SK-N-SH treated with all-trans-retinoic acid at 6 μM for 48 hours (cell line): ENCODE measurements at regions not wholly inside any gene's neighbourhood (a gene's known extent, or its start where the extent isn't known, plus 50 kb on each side); places are given as distances from the start of the nearest gene placed in this dataset.

Experiments
- ATAC-seq: fragments of 200-7000 bp; cut with Tn5 transposase; 3 replicates; pipeline ENCODE4 v1.9.1; 2020; ENCODE audit warnings: mild to moderate bottlenecking, moderate library complexity
- ARNTL ChIP-seq: fragments of 450-650 bp; formaldehyde crosslinking; IDR thresholded peaks from 2 replicates; pipeline ENCODE4 v1.5.0; 2020; ENCODE audit warnings: low read depth, mild to moderate bottlenecking, moderate library complexity, borderline replicate concordance
- BACH2 ChIP-seq: fragments of 250-450 bp; sonication (Bioruptor Pico); IDR thresholded peaks from 2 replicates; pipeline ENCODE4 v1.9.0; 2021; ENCODE audit warnings: mild to moderate bottlenecking, borderline replicate concordance
- CREB5 ChIP-seq: fragments of 250-450 bp; sonication (Bioruptor Pico); IDR thresholded peaks from 2 replicates; pipeline ENCODE4 v1.5.1; 2020; ENCODE audit warnings: low read depth, mild to moderate bottlenecking, moderate library complexity
- CSRNP3 ChIP-seq: fragments of 250-450 bp; sonication (Bioruptor Pico); IDR thresholded peaks from 2 replicates; pipeline ENCODE4 v1.5.1; 2021; ENCODE audit warnings: mild to moderate bottlenecking, moderate library complexity
- GLIS3 ChIP-seq: fragments of 250-450 bp; sonication (Bioruptor Pico); IDR thresholded peaks from 2 replicates; pipeline ENCODE4 v1.5.0; 2020; ENCODE audit warnings: mild to moderate bottlenecking, moderate library complexity
- ISL1 ChIP-seq: fragments of 250-450 bp; sonication (Bioruptor Pico); IDR thresholded peaks from 2 replicates; pipeline ENCODE4 v2.1.2; 2022; ENCODE audit warnings: mild to moderate bottlenecking, moderate library complexity
- OSR1 ChIP-seq: fragments of 250-450 bp; sonication (Bioruptor Pico); IDR thresholded peaks from 2 replicates; pipeline ENCODE4 v1.8.0; 2022; ENCODE audit warnings: moderate library complexity, mild to moderate bottlenecking, inconsistent platforms
- POU6F1 ChIP-seq: fragments of 250-450 bp; sonication (Bioruptor Pico); IDR thresholded peaks from 2 replicates; pipeline ENCODE4 v1.8.0; 2021; ENCODE audit warnings: low read depth, mild to moderate bottlenecking, moderate library complexity, borderline replicate concordance
- PPARA ChIP-seq: fragments of 250-450 bp; sonication (Bioruptor Pico); IDR thresholded peaks from 2 replicates; pipeline ENCODE4 v1.5.0; 2020; ENCODE audit warnings: mild to moderate bottlenecking, borderline replicate concordance
- RARB ChIP-seq: fragments of 250-450 bp; sonication (Bioruptor Pico); IDR thresholded peaks from 2 replicates; pipeline ENCODE4 v1.8.0; 2021; ENCODE audit warnings: mild to moderate bottlenecking, moderate library complexity
- SNAI2 ChIP-seq: fragments of 250-450 bp; sonication (Bioruptor Pico); IDR thresholded peaks from 2 replicates; pipeline ENCODE4 v1.5.0; 2020; ENCODE audit warnings: mild to moderate bottlenecking, moderate library complexity
- TOX ChIP-seq: fragments of 250-450 bp; sonication (Bioruptor Pico); IDR thresholded peaks from 2 replicates; pipeline ENCODE4 v1.8.0; 2021; ENCODE audit warnings: mild to moderate bottlenecking, moderate library complexity, borderline replicate concordance
- TSHZ2 ChIP-seq: fragments of 250-450 bp; sonication (Bioruptor Pico); IDR thresholded peaks from 2 replicates; pipeline ENCODE4 v1.5.0; 2020; ENCODE audit warnings: mild to moderate bottlenecking, moderate library complexity
- ZC3H10 ChIP-seq: fragments of 250-450 bp; sonication (Bioruptor Pico); IDR thresholded peaks from 2 replicates; pipeline ENCODE4 v1.5.1; 2021; ENCODE audit warnings: mild to moderate bottlenecking, moderate library complexity
- ZFP3 ChIP-seq: fragments of 250-450 bp; sonication (Bioruptor Pico); IDR thresholded peaks from 2 replicates; pipeline ENCODE4 v1.5.0; 2020; ENCODE audit warnings: mild to moderate bottlenecking, moderate library complexity
- ZFP30 ChIP-seq: fragments of 450-650 bp; formaldehyde crosslinking; IDR thresholded peaks from 2 replicates; pipeline ENCODE4 v1.5.0; 2022; ENCODE audit warnings: mild to moderate bottlenecking, moderate library complexity
- ZNF565 ChIP-seq: fragments of 450-650 bp; formaldehyde crosslinking; conservative IDR thresholded peaks from 2 replicates; pipeline ENCODE4 v1.5.0; 2020; ENCODE audit warnings: low read depth, mild to moderate bottlenecking, moderate library complexity
- ZNF70 ChIP-seq: fragments of 450-650 bp; formaldehyde crosslinking; IDR thresholded peaks from 2 replicates; pipeline ENCODE4 v1.5.0; 2020; ENCODE audit warnings: mild to moderate bottlenecking, moderate library complexity
- ZNF8 ChIP-seq: fragments of 450-650 bp; formaldehyde crosslinking; IDR thresholded peaks from 2 replicates; pipeline ENCODE4 v1.5.0; 2020; ENCODE audit warnings: mild to moderate bottlenecking, moderate library complexity

GRCh38 chr4:180947425-180947824 lies 1295.8 kb upstream of the TENM3 start:
- TF ChIP-seq GLIS3 (no peak), ZNF565 (CRISPR knock-in tag) (no peak), CREB5 (CRISPR knock-in tag) (no peak), CSRNP3 (CRISPR knock-in tag) (no peak), SNAI2 (CRISPR knock-in tag) (no peak), ISL1 (0 out of 2 replicates have a peak, but pooled peaks have one; percentile 31), TOX (CRISPR knock-in tag) (no peak)
- no peak for ATAC-seq

GRCh38 chr4:180949424-180950213 lies 1293.6 kb upstream of the TENM3 start:
- no peak for ATAC-seq

More at GRCh38 chr4:180949424-180950213, 1293.6 kb upstream of the TENM3 start:
- TF ChIP-seq TSHZ2 (CRISPR knock-in tag) (no peak), ZFP30 (CRISPR knock-in tag) (no peak), TOX (CRISPR knock-in tag) (no peak), ZNF8 (CRISPR knock-in tag) (no peak), ARNTL (no peak), ZNF70 (CRISPR knock-in tag) (no peak), ZFP3 (CRISPR knock-in tag) (no peak), POU6F1 (CRISPR knock-in tag) (no peak), RARB (CRISPR knock-in tag) (no peak), PPARA (CRISPR knock-in tag) (no peak), ZC3H10 (no peak), OSR1 (no peak), CSRNP3 (CRISPR knock-in tag) (no peak), CREB5 (CRISPR knock-in tag) (no peak), BACH2 (no peak)
